Type B pancreatic cell (in vitro differentiated cells): ENCODE measurements at regions not wholly inside any gene's neighbourhood (a gene's known extent, or its start where the extent isn't known, plus 50 kb on each side); places are given as distances from the start of the nearest gene placed in this dataset.

Experiments
- DNase-seq: peaks from one replicate; pipeline ENCODE4 v3.0.0; 2021; ENCODE audit warnings: mixed read lengths; ENCODE audit not compliant: unreplicated experiment; ENCODE audit errors: extremely low spot score
- H3K27ac Mint-ChIP-seq: 2 replicates; pipeline ENCODE4 v1.8.0; 2021; ENCODE audit warnings: mild to moderate bottlenecking, mixed read lengths
- H3K27me3 Mint-ChIP-seq: 2 replicates; pipeline ENCODE4 v1.8.0; 2021; ENCODE audit warnings: mixed read lengths
- H3K36me3 Mint-ChIP-seq: 2 replicates; pipeline ENCODE4 v1.8.0; 2021; ENCODE audit warnings: mixed read lengths
- H3K4me1 Mint-ChIP-seq: one replicate; pipeline ENCODE4 v1.8.0; 2021; ENCODE audit warnings: mixed read lengths; ENCODE audit not compliant: unreplicated experiment
- H3K4me3 Mint-ChIP-seq: 2 replicates; pipeline ENCODE4 v1.8.0; 2021; ENCODE audit warnings: mild to moderate bottlenecking, mixed read lengths
- H3K9me3 Mint-ChIP-seq: 2 replicates; pipeline ENCODE4 v1.8.0; 2021; ENCODE audit warnings: mixed read lengths
- CTCF ChIP-seq: fragments of 200-600 bp; sonication (generic); conservative IDR thresholded peaks from 2 replicates; pipeline ENCODE4 v1.5.0; 2021; ENCODE audit warnings: antibody characterized with exemption, mild to moderate bottlenecking

GRCh38 chr4:175146799-175147198 is 228.6 kb downstream of the ADAM29 start:
- no peak for TF ChIP-seq CTCF
- DNase-seq, result no peak
- Mint-ChIP-seq H3K4me1 (no peaks in the 10 kb centered on the region), H3K4me3 (no peak overlapping the region), H3K27ac (no peak overlapping the region), H3K9me3 (no peaks in the 10 kb centered on the region), H3K27me3 (no peaks in the 10 kb centered on the region), H3K36me3 (no peaks in the 10 kb centered on the region)

GRCh38 chr4:175147233-175147632 is 229.1 kb downstream of the ADAM29 start:
- no peak for TF ChIP-seq CTCF

GRCh38 chr4:175166020-175166419 is 247.9 kb downstream of the ADAM29 start:
- no peak for DNase-seq
- H3K36me3 Mint-ChIP-seq, result no peaks in the 10 kb centered on the region
- H3K4me1 Mint-ChIP-seq, result no peaks in the 10 kb centered on the region
- no peaks in the 10 kb centered on the region for H3K27me3 Mint-ChIP-seq
- H3K9me3 Mint-ChIP-seq, result no peaks in the 10 kb centered on the region
- no peak for TF ChIP-seq CTCF
- no peak overlapping the region for H3K4me3 Mint-ChIP-seq
- H3K27ac Mint-ChIP-seq, result no peak overlapping the region

More at GRCh38 chr4:175147233-175147632, 229.1 kb downstream of the ADAM29 start:
- Mint-ChIP-seq H3K4me1 (no peaks in the 10 kb centered on the region), H3K36me3 (no peaks in the 10 kb centered on the region), H3K27ac (no peak overlapping the region), H3K4me3 (no peak overlapping the region), H3K27me3 (no peaks in the 10 kb centered on the region), H3K9me3 (no peaks in the 10 kb centered on the region)
- DNase-seq, result no peak

DNA sequence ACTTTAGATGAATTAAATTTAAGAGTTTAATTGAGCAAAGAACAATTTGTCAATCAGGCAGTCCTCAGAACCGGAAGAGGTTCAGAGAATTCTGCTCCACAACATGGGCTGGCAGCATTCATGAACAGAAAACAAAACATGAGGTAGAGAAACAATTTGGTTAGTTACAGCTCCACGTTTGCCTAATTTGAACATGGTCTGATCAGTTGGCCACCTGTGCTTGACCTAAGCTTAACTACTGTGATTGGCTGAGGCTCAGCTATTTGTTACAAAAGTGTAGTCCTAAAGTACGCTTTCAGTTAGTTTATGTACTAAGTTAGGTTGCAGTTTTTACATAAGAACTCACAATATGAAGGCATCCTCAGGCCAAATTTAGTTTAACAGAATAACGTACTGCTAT is 258.6 kb downstream of the ADAM29 start:
- Mint-ChIP-seq H3K27me3 (no peaks in the 10 kb centered on the region), H3K4me1 (no peaks in the 10 kb centered on the region), H3K4me3 (no peak overlapping the region), H3K9me3 (no peaks in the 10 kb centered on the region), H3K36me3 (no peaks in the 10 kb centered on the region), H3K27ac (no peak overlapping the region)
- no peak for DNase-seq
- TF ChIP-seq CTCF, result no peak

GRCh38 chr4:175190654-175191053 is 272.5 kb downstream of the ADAM29 start:
- H3K27ac Mint-ChIP-seq, result no peak overlapping the region

More at GRCh38 chr4:175190654-175191053, 272.5 kb downstream of the ADAM29 start:
- Mint-ChIP-seq H3K36me3 (no peaks in the 10 kb centered on the region), H3K9me3 (no peaks in the 10 kb centered on the region), H3K4me3 (no peak overlapping the region), H3K27me3 (no peaks in the 10 kb centered on the region), H3K4me1 (no peaks in the 10 kb centered on the region)
- TF ChIP-seq CTCF, result no peak
- no peak for DNase-seq
